ENCODE measurements at regions not wholly inside any gene's neighbourhood (a gene's known extent, or its start where the extent isn't known, plus 50 kb on each side); places are given as distances from the start of the nearest gene placed in this dataset.

GRCh38 chr5:74493411-74493810 lies 147.1 kb downstream of the ENC1 start:
- Mint-ChIP-seq H3K4me1 (ENCODE audit: unreplicated experiment) (peaks cover 7% of the 10 kb centered on the region), H3K4me3 (ENCODE audit: unreplicated experiment) (no peak overlapping the region), H3K27me3 (ENCODE audit: unreplicated experiment) (no peaks in the 10 kb centered on the region), H3K36me3 (ENCODE audit: low read depth, unreplicated experiment) (no peaks in the 10 kb centered on the region), H3K27ac (ENCODE audit: unreplicated experiment) (no peak overlapping the region), H3K9me3 (ENCODE audit: unreplicated experiment) (no peaks in the 10 kb centered on the region)
- no peak for DNase-seq (ENCODE audit: low spot score)
- TF ChIP-seq CTCF (IDR thresholded peaks at IDR 0.05; ENCODE audit: unreplicated experiment), result no peak

- H3K4me1 Mint-ChIP-seq (ENCODE audit: unreplicated experiment), result peaks cover 5% of the 10 kb centered on the region
- H3K36me3 Mint-ChIP-seq (ENCODE audit: low read depth, unreplicated experiment), result no peaks in the 10 kb centered on the region
- H3K9me3 Mint-ChIP-seq (ENCODE audit: unreplicated experiment), result no peaks in the 10 kb centered on the region
- no peak overlapping the region for H3K27ac Mint-ChIP-seq (ENCODE audit: unreplicated experiment)
- H3K27me3 Mint-ChIP-seq (ENCODE audit: unreplicated experiment), result no peaks in the 10 kb centered on the region
- DNase-seq (ENCODE audit: low spot score), result no peak
- TF ChIP-seq CTCF (IDR thresholded peaks at IDR 0.05; ENCODE audit: unreplicated experiment), result no peak
- no peak overlapping the region for H3K4me3 Mint-ChIP-seq (ENCODE audit: unreplicated experiment)
Observed at GRCh38 chr5:74492230-74492629, 148.3 kb downstream of the ENC1 start.

GRCh38 chr5:74491586-74491985 lies 148.9 kb downstream of the ENC1 start:
- H3K4me1 Mint-ChIP-seq (ENCODE audit: unreplicated experiment), result peaks cover 5% of the 10 kb centered on the region
- no peak for DNase-seq (ENCODE audit: low spot score)
- no peak overlapping the region for H3K4me3 Mint-ChIP-seq (ENCODE audit: unreplicated experiment)
- H3K36me3 Mint-ChIP-seq (ENCODE audit: low read depth, unreplicated experiment), result no peaks in the 10 kb centered on the region
- no peaks in the 10 kb centered on the region for H3K27me3 Mint-ChIP-seq (ENCODE audit: unreplicated experiment)
- no peak overlapping the region for H3K27ac Mint-ChIP-seq (ENCODE audit: unreplicated experiment)
- no peaks in the 10 kb centered on the region for H3K9me3 Mint-ChIP-seq (ENCODE audit: unreplicated experiment)
- TF ChIP-seq CTCF (IDR thresholded peaks at IDR 0.05; ENCODE audit: unreplicated experiment), result no peak

- H3K9me3 Mint-ChIP-seq (ENCODE audit: unreplicated experiment), result no peaks in the 10 kb centered on the region
- no peak for DNase-seq (ENCODE audit: low spot score)
- TF ChIP-seq CTCF (IDR thresholded peaks at IDR 0.05; ENCODE audit: unreplicated experiment), result no peak
- H3K4me1 Mint-ChIP-seq (ENCODE audit: unreplicated experiment), result peaks cover 5% of the 10 kb centered on the region
- no peak overlapping the region for H3K27ac Mint-ChIP-seq (ENCODE audit: unreplicated experiment)
- no peaks in the 10 kb centered on the region for H3K36me3 Mint-ChIP-seq (ENCODE audit: low read depth, unreplicated experiment)
- no peak overlapping the region for H3K4me3 Mint-ChIP-seq (ENCODE audit: unreplicated experiment)
- no peaks in the 10 kb centered on the region for H3K27me3 Mint-ChIP-seq (ENCODE audit: unreplicated experiment)
Observed at GRCh38 chr5:74490814-74491213, 149.7 kb downstream of the ENC1 start.

GRCh38 chr5:74482990-74483389 lies 157.5 kb downstream of the ENC1 start:
- Mint-ChIP-seq H3K27me3 (ENCODE audit: unreplicated experiment) (peaks cover 1% of the 10 kb centered on the region), H3K36me3 (ENCODE audit: low read depth, unreplicated experiment) (no peaks in the 10 kb centered on the region), H3K27ac (ENCODE audit: unreplicated experiment) (no peak overlapping the region), H3K4me1 (ENCODE audit: unreplicated experiment) (peaks cover 4% of the 10 kb centered on the region), H3K4me3 (ENCODE audit: unreplicated experiment) (no peak overlapping the region), H3K9me3 (ENCODE audit: unreplicated experiment) (no peaks in the 10 kb centered on the region)
- no peak for TF ChIP-seq CTCF (IDR thresholded peaks at IDR 0.05; ENCODE audit: unreplicated experiment)
- no peak for DNase-seq (ENCODE audit: low spot score)

Data from endothelial cell (in vitro differentiated cells).